ENCODE measurements at regions not wholly inside any gene's neighbourhood (a gene's known extent, or its start where the extent isn't known, plus 50 kb on each side); places are given as distances from the start of the nearest gene placed in this dataset.

- ATAC-seq (no peak), DNase-seq (no peak)
- H3K36me3 Mint-ChIP-seq (ENCODE audit: low read depth): no peaks in the 10 kb centered on the region
- H3K9me3 Mint-ChIP-seq: no peaks in the 10 kb centered on the region
- ChIA-PET CTCF (interaction anchor here (0.6 to 7.4 kb wide), 12 partner anchors 16 to 148 kb away, joined by 3 to 53 read pairs (median 4); partner anchors contain the start of gene CXCL13), POLR2A (no interaction called here)
- peak; percentile 57 for TF ChIP-seq CTCF (IDR thresholded peaks at IDR 0.05)
- no peaks in the 10 kb centered on the region for H3K4me1 Mint-ChIP-seq (ENCODE audit: low read depth)
- intact Hi-C loops (cut with micrococcal nuclease): no loop called here
- H3K27me3 Mint-ChIP-seq: peaks cover 32% of the 10 kb centered on the region
- H3K4me3 Mint-ChIP-seq: no peak overlapping the region
- H3K27ac Mint-ChIP-seq: no peak overlapping the region
Measured at GRCh38 chr4:77473509-77473908, 132.1 kb upstream of the CXCL13 start.

GRCh38 chr4:77481856-77482255, 123.8 kb upstream of the CXCL13 start:
- Mint-ChIP-seq H3K27ac (no peak overlapping the region), H3K36me3 (ENCODE audit: low read depth) (no peaks in the 10 kb centered on the region), H3K9me3 (no peaks in the 10 kb centered on the region), H3K4me1 (ENCODE audit: low read depth) (no peaks in the 10 kb centered on the region), H3K4me3 (no peak overlapping the region), H3K27me3 (peaks cover 15% of the 10 kb centered on the region)
- no peak for ATAC-seq
- no peak for DNase-seq
- TF ChIP-seq CTCF (IDR thresholded peaks at IDR 0.05): no peak
- POLR2A ChIA-PET: no interaction called here
- CTCF ChIA-PET: no interaction called here
- intact Hi-C loops (cut with micrococcal nuclease): no loop called here

- DNase-seq (no peak), ATAC-seq (no peak)
- intact Hi-C loops (cut with micrococcal nuclease): no loop called here
- H3K27ac Mint-ChIP-seq: no peak overlapping the region
- H3K4me3 Mint-ChIP-seq: no peak overlapping the region
- TF ChIP-seq CTCF (IDR thresholded peaks at IDR 0.05): no peak
- POLR2A ChIA-PET: no interaction called here
- peaks cover 3% of the 10 kb centered on the region for H3K9me3 Mint-ChIP-seq
- no peaks in the 10 kb centered on the region for H3K4me1 Mint-ChIP-seq (ENCODE audit: low read depth)
- CTCF ChIA-PET: interaction anchor here (1.5 to 1.7 kb wide), 2 partner anchors 10 to 112 kb away, joined by 3 to 8 read pairs; no protein-coding TSS in a partner anchor
- H3K36me3 Mint-ChIP-seq (ENCODE audit: low read depth): no peaks in the 10 kb centered on the region
- H3K27me3 Mint-ChIP-seq: peaks cover 24% of the 10 kb centered on the region
Measured at GRCh38 chr4:77488882-77489281, 116.7 kb upstream of the CXCL13 start.

- no peak for TF ChIP-seq CTCF (IDR thresholded peaks at IDR 0.05)
- Mint-ChIP-seq H3K4me3 (no peak overlapping the region), H3K9me3 (peaks cover 2% of the 10 kb centered on the region), H3K27me3 (peaks cover 20% of the 10 kb centered on the region), H3K36me3 (ENCODE audit: low read depth) (no peaks in the 10 kb centered on the region), H3K4me1 (ENCODE audit: low read depth) (no peaks in the 10 kb centered on the region), H3K27ac (no peak overlapping the region)
- DNase-seq: no peak
- intact Hi-C loops (cut with micrococcal nuclease): no loop called here
- POLR2A ChIA-PET: no interaction called here
- CTCF ChIA-PET: interaction anchor here (1.0 kb wide), 1 partner anchor 108 kb away, joined by 3 read pairs; no protein-coding TSS in a partner anchor
- no peak for ATAC-seq
Measured at GRCh38 chr4:77493120-77493752, 112.4 kb upstream of the CXCL13 start.

- POLR2A ChIA-PET: no interaction called here
- peaks cover 20% of the 10 kb centered on the region for H3K27me3 Mint-ChIP-seq
- CTCF ChIA-PET: interaction anchor here (1.0 kb wide), 1 partner anchor 107 kb away, joined by 3 read pairs; no protein-coding TSS in a partner anchor
- no peak for ATAC-seq
- H3K4me3 Mint-ChIP-seq: no peak overlapping the region
- intact Hi-C loops (cut with micrococcal nuclease): no loop called here
- no peaks in the 10 kb centered on the region for H3K4me1 Mint-ChIP-seq (ENCODE audit: low read depth)
- no peak for TF ChIP-seq CTCF (IDR thresholded peaks at IDR 0.05)
- H3K36me3 Mint-ChIP-seq (ENCODE audit: low read depth): no peaks in the 10 kb centered on the region
- no peaks in the 10 kb centered on the region for H3K9me3 Mint-ChIP-seq
- no peak for DNase-seq
- H3K27ac Mint-ChIP-seq: no peak overlapping the region
Measured at GRCh38 chr4:77493829-77494551, 111.6 kb upstream of the CXCL13 start.

All from activated CD8-positive, alpha-beta T cell treated with anti-CD3 and anti-CD28 coated beads for 36 hours (primary cell).